ENCODE measurements at regions not wholly inside any gene's neighbourhood (a gene's known extent, or its start where the extent isn't known, plus 50 kb on each side); places are given as distances from the start of the nearest gene placed in this dataset.
A peak's percentile ranks its signal among the peaks of the same experiment; 100 is the strongest.
"Not testable (repeated sequence)": the region's sequence is repeated elsewhere in the genome, so short reads cannot be mapped to it uniquely, and the experiment has no call there.

- DNase-seq (ENCODE audit: low read depth), result no peak
These were observed 51.1 kb downstream of the DOP1B start for GRCh38 chr21:36207577-36208320.

GRCh38 chr21:36208326-36209013, 51.8 kb downstream of the DOP1B start:
- no peak for DNase-seq (ENCODE audit: low read depth)

- DNase-seq (ENCODE audit: low read depth), result peak; percentile 12
These were observed 53.1 kb downstream of the DOP1B start for GRCh38 chr21:36209626-36210171.

- no peak for DNase-seq (ENCODE audit: low read depth)
These were observed 54.4 kb downstream of the DOP1B start for GRCh38 chr21:36210779-36211659.

- DNase-seq (ENCODE audit: low read depth), result no peak
These were observed 55.3 kb downstream of the DOP1B start for GRCh38 chr21:36211660-36212512.

GRCh38 chr21:36212513-36212780, 55.8 kb downstream of the DOP1B start:
- DNase-seq (ENCODE audit: low read depth), result no peak

GRCh38 chr21:36214561-36214960, 57.9 kb downstream of the DOP1B start:
- DNase-seq (ENCODE audit: low read depth), result no peak

- DNase-seq (ENCODE audit: low read depth), result no peak
These were observed 61.1 kb downstream of the DOP1B start for GRCh38 chr21:36217743-36218142.

- no peak for DNase-seq (ENCODE audit: low read depth)
These were observed 62.1 kb downstream of the DOP1B start for GRCh38 chr21:36218691-36219090.

- no peak for DNase-seq (ENCODE audit: low read depth)
These were observed 66.8 kb downstream of the DOP1B start for GRCh38 chr21:36223451-36223850.

- DNase-seq (ENCODE audit: low read depth), result no peak
These were observed 72.6 kb downstream of the DOP1B start for GRCh38 chr21:36229181-36229580.

GRCh38 chr21:36231444-36231843, 74.8 kb downstream of the DOP1B start:
- not testable (repeated sequence) for DNase-seq (ENCODE audit: low read depth)

GRCh38 chr21:36232641-36233040, 76.0 kb downstream of the DOP1B start:
- DNase-seq (ENCODE audit: low read depth), result no peak

GRCh38 chr21:36235058-36235582, 78.5 kb downstream of the DOP1B start:
- no peak for DNase-seq (ENCODE audit: low read depth)

- DNase-seq (ENCODE audit: low read depth), result no peak
These were observed 79.6 kb downstream of the DOP1B start for GRCh38 chr21:36236052-36236730.

- DNase-seq (ENCODE audit: low read depth), result no peak
These were observed 80.8 kb downstream of the DOP1B start for GRCh38 chr21:36237441-36237840.

GRCh38 chr21:36239585-36239984, 80.4 kb upstream of the MORC3 start:
- no peak for DNase-seq (ENCODE audit: low read depth)

GRCh38 chr21:36241717-36242116, 78.3 kb upstream of the MORC3 start:
- no peak for DNase-seq (ENCODE audit: low read depth)

GRCh38 chr21:36245115-36245514, 74.9 kb upstream of the MORC3 start:
- DNase-seq (ENCODE audit: low read depth), result no peak

- no peak for DNase-seq (ENCODE audit: low read depth)
These were observed 74.3 kb upstream of the MORC3 start for GRCh38 chr21:36245649-36246048.

GRCh38 chr21:36246080-36246631, 73.8 kb upstream of the MORC3 start:
- DNase-seq (ENCODE audit: low read depth), result no peak

Data from stimulated activated CD8-positive, alpha-beta memory T cell treated with anti-CD3 and anti-CD28 coated beads, Interleukin-4, amount 100 ng/mL, for 24 hours (primary cell).